Hepatocyte (in vitro differentiated cells): ENCODE measurements at regions not wholly inside any gene's neighbourhood (a gene's known extent, or its start where the extent isn't known, plus 50 kb on each side); places are given as distances from the start of the nearest gene placed in this dataset.

ENCODE experiments used
- DNase-seq: peaks from one replicate; pipeline ENCODE4 v3.0.0-alpha.2; 2016; ENCODE audit warnings: low spot score
- H2AFZ ChIP-seq: fragments of 200-600 bp; sonication (generic); 2 replicates; pipeline ENCODE4 v1.6.0; 2016; ENCODE audit warnings: antibody characterized with exemption, mild to moderate bottlenecking
- H3K27ac ChIP-seq: fragments of 200-600 bp; sonication (generic); 2 replicates; pipeline ENCODE4 v1.5.1; 2016; ENCODE audit warnings: mild to moderate bottlenecking
- H3K27me3 ChIP-seq: fragments of 200-600 bp; sonication (generic); 2 replicates; pipeline ENCODE4 v1.6.1; 2016
- H3K36me3 ChIP-seq: fragments of 200-600 bp; sonication (generic); replicated peaks from 2 replicates; pipeline ENCODE4 v1.5.1; 2016; ENCODE audit warnings: low read depth; ENCODE audit not compliant: insufficient read depth
- H3K4me1 ChIP-seq: fragments of 200-600 bp; sonication (generic); 2 replicates; pipeline ENCODE4 v1.5.1; 2016; ENCODE audit warnings: mild to moderate bottlenecking, moderate library complexity; ENCODE audit not compliant: insufficient read depth
- H3K4me2 ChIP-seq: fragments of 200-600 bp; sonication (generic); 2 replicates; pipeline ENCODE4 v1.6.0; 2016
- H3K4me3 ChIP-seq: fragments of 200-600 bp; sonication (generic); 2 replicates; pipeline ENCODE4 v1.5.1; 2016; ENCODE audit warnings: mild to moderate bottlenecking
- H3K79me2 ChIP-seq: fragments of 200-600 bp; sonication (generic); 2 replicates; pipeline ENCODE4 v1.6.0; 2017; ENCODE audit warnings: mild to moderate bottlenecking
- H3K9me2 ChIP-seq: fragments of 200-600 bp; sonication (generic); replicated peaks from 2 replicates; pipeline ENCODE4 v1.6.0; 2017; ENCODE audit warnings: mild to moderate bottlenecking; ENCODE audit not compliant: insufficient read depth
- H3K9me3 ChIP-seq: fragments of 200-600 bp; sonication (generic); 2 replicates; pipeline ENCODE4 v1.5.1; 2016; ENCODE audit warnings: low read depth, mild to moderate bottlenecking
- H4K20me1 ChIP-seq: fragments of 200-600 bp; sonication (generic); 2 replicates; pipeline ENCODE4 v1.6.0; 2016; ENCODE audit warnings: mild to moderate bottlenecking; ENCODE audit not compliant: insufficient read depth, poor library complexity, severe bottlenecking
- CTCF ChIP-seq: fragments of 200-600 bp; sonication (generic); IDR thresholded peaks from 2 replicates; pipeline ENCODE4 v1.5.1; 2016; ENCODE audit warnings: antibody characterized with exemption, mild to moderate bottlenecking; ENCODE audit not compliant: poor library complexity
- EZH2 ChIP-seq: fragments of 200-600 bp; sonication (generic); IDR thresholded peaks from 2 replicates; pipeline ENCODE4 v1.6.1; 2016; ENCODE audit warnings: antibody characterized with exemption, mild to moderate bottlenecking, borderline replicate concordance
- EZH2phosphoT487 ChIP-seq: fragments of 200-600 bp; sonication (generic); IDR thresholded peaks from one replicate; pipeline ENCODE4 v1.6.1; 2018; ENCODE audit warnings: antibody characterized with exemption, mild to moderate bottlenecking, low read depth, moderate library complexity; ENCODE audit not compliant: unreplicated experiment, severe bottlenecking
- WGBS: methylation state at CpG from one replicate; pipeline ENCODE4 v1.1.6; 2016; ENCODE audit warnings: low lambda C conversion rate; ENCODE audit errors: missing lambda C conversion rate; 5-methylcytosine and 5-hydroxymethylcytosine counted together

- WGBS, result 7% methylated on average over 2 of the region's 2 CpGs
- peak; percentile 37 for DNase-seq
Measured at GRCh38 chr2:33765122-33765521, 166.0 kb upstream of the FAM98A start.

GRCh38 chr2:33764551-33764950 lies 165.5 kb upstream of the FAM98A start:
- Histone ChIP-seq H3K27ac (no peak overlapping the region), H3K9me2 (no peaks in the 10 kb centered on the region), H3K4me1 (no peaks in the 10 kb centered on the region), H3K4me2 (no peak overlapping the region), H4K20me1 (no peaks in the 10 kb centered on the region), H2AFZ (no peak overlapping the region), H3K27me3 (no peaks in the 10 kb centered on the region), H3K79me2 (no peaks in the 10 kb centered on the region), H3K36me3 (no peaks in the 10 kb centered on the region), H3K9me3 (no peaks in the 10 kb centered on the region), H3K4me3 (no peak overlapping the region)
- TF ChIP-seq EZH2 (no peak), EZH2phosphoT487 (no peak), CTCF (no peak)
- 52% methylated on average over 5 of the region's 5 CpGs for WGBS
- DNase-seq, result no peak

More at GRCh38 chr2:33765122-33765521, 166.0 kb upstream of the FAM98A start:
- Histone ChIP-seq H2AFZ (no peak overlapping the region), H3K4me3 (no peak overlapping the region), H4K20me1 (no peaks in the 10 kb centered on the region), H3K4me1 (no peaks in the 10 kb centered on the region), H3K36me3 (no peaks in the 10 kb centered on the region), H3K27ac (no peak overlapping the region), H3K79me2 (no peaks in the 10 kb centered on the region), H3K27me3 (no peaks in the 10 kb centered on the region), H3K9me3 (no peaks in the 10 kb centered on the region), H3K4me2 (no peak overlapping the region), H3K9me2 (no peaks in the 10 kb centered on the region)
- TF ChIP-seq EZH2 (no peak), EZH2phosphoT487 (no peak), CTCF (peak; percentile 11)

- H3K4me2 ChIP-seq, result no peak overlapping the region
- H2AFZ ChIP-seq, result no peak overlapping the region
- DNase-seq, result no peak
- H3K9me2 ChIP-seq, result no peaks in the 10 kb centered on the region
- TF ChIP-seq CTCF, result no peak
- TF ChIP-seq EZH2phosphoT487, result no peak
- no peak for TF ChIP-seq EZH2
- H3K4me1 ChIP-seq, result no peaks in the 10 kb centered on the region
- H4K20me1 ChIP-seq, result no peaks in the 10 kb centered on the region
- H3K4me3 ChIP-seq, result no peak overlapping the region
- no peaks in the 10 kb centered on the region for H3K36me3 ChIP-seq
- no peaks in the 10 kb centered on the region for H3K9me3 ChIP-seq
- H3K27ac ChIP-seq, result no peak overlapping the region
- no peaks in the 10 kb centered on the region for H3K27me3 ChIP-seq
- no peaks in the 10 kb centered on the region for H3K79me2 ChIP-seq
- WGBS, result 85% methylated on average over 6 of the region's 6 CpGs
Measured at GRCh38 chr2:33763671-33764310, 164.7 kb upstream of the FAM98A start.
